Nephron progenitor cell (in vitro differentiated cells): ENCODE measurements at regions not wholly inside any gene's neighbourhood (a gene's known extent, or its start where the extent isn't known, plus 50 kb on each side); places are given as distances from the start of the nearest gene placed in this dataset.

Experiments
- DNase-seq: peaks from one replicate; pipeline ENCODE4 v3.0.0; 2021
- H3K27ac Mint-ChIP-seq: 2 replicates; pipeline ENCODE4 v1.8.0; 2021; ENCODE audit warnings: mild to moderate bottlenecking, moderate library complexity, mixed read lengths
- H3K27me3 Mint-ChIP-seq: 2 replicates; pipeline ENCODE4 v1.8.0; 2021; ENCODE audit warnings: mild to moderate bottlenecking, low read depth, mixed read lengths; ENCODE audit not compliant: poor library complexity
- H3K36me3 Mint-ChIP-seq: 2 replicates; pipeline ENCODE4 v1.8.0; 2021; ENCODE audit warnings: low read depth, mixed read lengths
- H3K4me1 Mint-ChIP-seq: 2 replicates; pipeline ENCODE4 v1.8.0; 2021; ENCODE audit warnings: mixed read lengths
- H3K4me3 Mint-ChIP-seq: 2 replicates; pipeline ENCODE4 v1.8.0; 2021; ENCODE audit warnings: mild to moderate bottlenecking, moderate library complexity, mixed read lengths
- H3K9me3 Mint-ChIP-seq: 2 replicates; pipeline ENCODE4 v1.8.0; 2021; ENCODE audit warnings: mild to moderate bottlenecking, moderate library complexity, mixed read lengths
- CTCF ChIP-seq: fragments of 200-600 bp; sonication (generic); IDR thresholded peaks from 2 replicates; pipeline ENCODE4 v1.5.0; 2021; ENCODE audit warnings: antibody characterized with exemption

GRCh38 chr11:33984682-33985389 is 66.7 kb upstream of the CAPRIN1 start:
- Mint-ChIP-seq H3K27ac (no peak overlapping the region), H3K4me1 (no peaks in the 10 kb centered on the region), H3K4me3 (no peak overlapping the region), H3K27me3 (peaks cover 4% of the 10 kb centered on the region), H3K36me3 (no peaks in the 10 kb centered on the region), H3K9me3 (peaks cover 30% of the 10 kb centered on the region)
- TF ChIP-seq CTCF, result no peak
- DNase-seq, result no peak

- Mint-ChIP-seq H3K27me3 (peaks cover 4% of the 10 kb centered on the region), H3K9me3 (peaks cover 15% of the 10 kb centered on the region), H3K4me3 (no peak overlapping the region), H3K36me3 (no peaks in the 10 kb centered on the region), H3K27ac (no peak overlapping the region), H3K4me1 (no peaks in the 10 kb centered on the region)
- no peak for DNase-seq
- no peak for TF ChIP-seq CTCF
Measured at GRCh38 chr11:33982661-33983060, 68.9 kb upstream of the CAPRIN1 start.

GRCh38 chr11:33980897-33981296 is 70.6 kb upstream of the CAPRIN1 start:
- H3K4me3 Mint-ChIP-seq, result no peak overlapping the region
- TF ChIP-seq CTCF, result no peak

GRCh38 chr11:33978376-33978775 is 73.2 kb upstream of the CAPRIN1 start:
- H3K36me3 Mint-ChIP-seq, result no peaks in the 10 kb centered on the region
- no peaks in the 10 kb centered on the region for H3K4me1 Mint-ChIP-seq
- peaks cover 2% of the 10 kb centered on the region for H3K27me3 Mint-ChIP-seq
- DNase-seq, result no peak
- H3K9me3 Mint-ChIP-seq, result no peaks in the 10 kb centered on the region
- no peak overlapping the region for H3K4me3 Mint-ChIP-seq
- TF ChIP-seq CTCF, result no peak
- H3K27ac Mint-ChIP-seq, result no peak overlapping the region

More at GRCh38 chr11:33980897-33981296, 70.6 kb upstream of the CAPRIN1 start:
- Mint-ChIP-seq H3K27me3 (peaks cover 4% of the 10 kb centered on the region), H3K27ac (no peak overlapping the region), H3K9me3 (peaks cover 7% of the 10 kb centered on the region), H3K4me1 (no peaks in the 10 kb centered on the region), H3K36me3 (no peaks in the 10 kb centered on the region)
- no peak for DNase-seq

GRCh38 chr11:33977676-33978075 is 73.9 kb upstream of the CAPRIN1 start:
- H3K27ac Mint-ChIP-seq, result no peak overlapping the region
- no peaks in the 10 kb centered on the region for H3K4me1 Mint-ChIP-seq
- H3K9me3 Mint-ChIP-seq, result no peaks in the 10 kb centered on the region
- H3K27me3 Mint-ChIP-seq, result peaks cover 2% of the 10 kb centered on the region
- H3K36me3 Mint-ChIP-seq, result no peaks in the 10 kb centered on the region
- no peak for DNase-seq
- no peak overlapping the region for H3K4me3 Mint-ChIP-seq
- no peak for TF ChIP-seq CTCF
